Vagina (tissue), 2 donors: ENCODE measurements at regions not wholly inside any gene's neighbourhood (a gene's known extent, or its start where the extent isn't known, plus 50 kb on each side); places are given as distances from the start of the nearest gene placed in this dataset.

Experiments used
- DNase-seq, 2 donors: peaks; one replicate each; pipeline ENCODE4 v3.0.0-alpha.2; 2017; ENCODE audit errors: extremely low spot score in 2 of 2
- H3K27ac ChIP-seq: fragments of 200-600 bp; sonication (generic); one replicate; pipeline ENCODE4 v1.5.1; 2019
- H3K27me3 ChIP-seq: fragments of 200-600 bp; sonication (generic); one replicate; pipeline ENCODE4 v1.5.1; 2019
- H3K36me3 ChIP-seq, 2 donors: fragments of 200-600 bp; sonication (generic); one replicate each; pipeline ENCODE4 v1.5.1; 2017 to 2019
- H3K4me1 ChIP-seq: fragments of 200-600 bp; sonication (generic); one replicate; pipeline ENCODE4 v1.5.1; 2019
- H3K4me3 ChIP-seq, 2 donors: fragments of 200-600 bp; sonication (generic); 1 replicate in 1 of 2; 2 replicates in 1 of 2; pipeline ENCODE4 v1.5.1; 2016 to 2019
- H3K9me3 ChIP-seq: fragments of 200-600 bp; sonication (generic); one replicate; pipeline ENCODE4 v1.5.1; 2019
- CTCF ChIP-seq, 3 experiments: fragments of 450-650 bp in 2 of 3; fragments of 200-600 bp in 1 of 3; sonication (generic) in 1 of 3; IDR thresholded peaks; one replicate each; pipeline ENCODE4 v1.5.1; 2017 to 2019; ENCODE audit warnings: antibody characterized with exemption in 3 of 3, mild to moderate bottlenecking in 2 of 3, moderate library complexity in 2 of 3
- POLR2A ChIP-seq, 2 donors: fragments of 450-650 bp; IDR thresholded peaks; one replicate each; pipeline ENCODE4 v1.6.1; 2017; ENCODE audit warnings: antibody characterized with exemption in 2 of 2, mild to moderate bottlenecking in 2 of 2, moderate library complexity in 2 of 2
- POLR2AphosphoS5 ChIP-seq, 2 donors: sonication (generic); formaldehyde crosslinking; IDR thresholded peaks; one replicate each; pipeline ENCODE4 v1.9.0; 2017; ENCODE audit warnings: antibody characterized with exemption in 2 of 2, mild to moderate bottlenecking in 2 of 2, low read depth in 1 of 2; ENCODE audit not compliant: insufficient read depth in 1 of 2
- intact Hi-C: fragments of 100-400 bp; cut with DNase I; formaldehyde crosslinking; loops from one replicate; pipeline ENCODE4 v1.15.1; 2023

GRCh38 chr9:69965416-69966145 lies 78.1 kb upstream of the MAMDC2 start:
- no peak for TF ChIP-seq POLR2A (IDR thresholded peaks at IDR 0.05)
- no peak for TF ChIP-seq POLR2AphosphoS5 (IDR thresholded peaks at IDR 0.05; ENCODE audit: insufficient read depth in 1 of 2, low read depth in 1 of 2)
- TF ChIP-seq CTCF (IDR thresholded peaks at IDR 0.05) = no peak
- DNase-seq = no peak
- Histone ChIP-seq H3K27ac (no peak overlapping the region), H3K27me3 (no peaks in the 10 kb centered on the region), H3K9me3 (no peaks in the 10 kb centered on the region), H3K4me1 (no peaks in the 10 kb centered on the region), H3K4me3 (no peak overlapping the region), H3K36me3 (no peaks in the 10 kb centered on the region)
- intact Hi-C loops = no loop called here

GRCh38 chr9:69967344-69967743 lies 76.3 kb upstream of the MAMDC2 start:
- no peak for DNase-seq
- intact Hi-C loops = no loop called here
- H3K27me3 ChIP-seq = no peaks in the 10 kb centered on the region
- TF ChIP-seq CTCF (IDR thresholded peaks at IDR 0.05) (no peak), POLR2AphosphoS5 (IDR thresholded peaks at IDR 0.05; ENCODE audit: insufficient read depth in 1 of 2, low read depth in 1 of 2) (no peak), POLR2A (IDR thresholded peaks at IDR 0.05) (no peak)
- H3K27ac ChIP-seq = no peak overlapping the region
- no peaks in the 10 kb centered on the region for H3K4me1 ChIP-seq
- no peaks in the 10 kb centered on the region for H3K9me3 ChIP-seq
- no peak overlapping the region for H3K4me3 ChIP-seq
- H3K36me3 ChIP-seq = no peaks in the 10 kb centered on the region

- TF ChIP-seq CTCF (IDR thresholded peaks at IDR 0.05) (no peak), POLR2A (IDR thresholded peaks at IDR 0.05) (no peak), POLR2AphosphoS5 (IDR thresholded peaks at IDR 0.05; ENCODE audit: insufficient read depth in 1 of 2, low read depth in 1 of 2) (no peak)
- no peaks in the 10 kb centered on the region for H3K27me3 ChIP-seq
- H3K36me3 ChIP-seq = no peaks in the 10 kb centered on the region
- no peak for DNase-seq
- H3K27ac ChIP-seq = no peak overlapping the region
- no peaks in the 10 kb centered on the region for H3K9me3 ChIP-seq
- no peak overlapping the region for H3K4me3 ChIP-seq
- no peaks in the 10 kb centered on the region for H3K4me1 ChIP-seq
- intact Hi-C loops = loop anchor here (5.0 kb wide), 1 partner anchor 142 kb away; no protein-coding TSS in a partner anchor
Observed at GRCh38 chr9:69970001-69970533, 73.6 kb upstream of the MAMDC2 start.

- Histone ChIP-seq H3K4me3 (no peak overlapping the region), H3K9me3 (no peaks in the 10 kb centered on the region), H3K27ac (no peak overlapping the region), H3K27me3 (no peaks in the 10 kb centered on the region), H3K4me1 (peaks cover 8% of the 10 kb centered on the region), H3K36me3 (no peaks in the 10 kb centered on the region)
- TF ChIP-seq CTCF (IDR thresholded peaks at IDR 0.05) = peak; percentile 38 to 76 (median 67)
- no peak for TF ChIP-seq POLR2A (IDR thresholded peaks at IDR 0.05)
- intact Hi-C loops = loop anchor here (5.0 kb wide), 1 partner anchor 140 kb away; no protein-coding TSS in a partner anchor
- no peak for DNase-seq
Observed at GRCh38 chr9:69971643-69972449, 71.8 kb upstream of the MAMDC2 start.
